GM13977 (cell line): ENCODE measurements at regions not wholly inside any gene's neighbourhood (a gene's known extent, or its start where the extent isn't known, plus 50 kb on each side); places are given as distances from the start of the nearest gene placed in this dataset.
A peak's percentile ranks its signal among the peaks of the same experiment; 100 is the strongest.

Experiments
- DNase-seq: peaks from one replicate; pipeline ENCODE4 v3.0.0; 2012; ENCODE audit warnings: low spot score
- in situ Hi-C: fragments of 300-500 bp; cut with MboI; formaldehyde crosslinking; loops from one replicate; pipeline ENCODE4 v1.12.0; 2022; ENCODE audit warnings: low sequenced_read_pairs, low pct_unique_long_range_greater_than_20kb, mixed read lengths, inconsistent platforms; ENCODE audit not compliant: unreplicated experiment
- TF ChIP-seq, protein P1 (sequence below): IDR thresholded peaks from 2 replicates; pipeline ENCODE4 v1.5.1; 2012; ENCODE audit warnings: mild to moderate bottlenecking, control low read depth; ENCODE audit not compliant: insufficient read depth; ENCODE audit errors: extremely low read depth, missing control alignments

DNA sequence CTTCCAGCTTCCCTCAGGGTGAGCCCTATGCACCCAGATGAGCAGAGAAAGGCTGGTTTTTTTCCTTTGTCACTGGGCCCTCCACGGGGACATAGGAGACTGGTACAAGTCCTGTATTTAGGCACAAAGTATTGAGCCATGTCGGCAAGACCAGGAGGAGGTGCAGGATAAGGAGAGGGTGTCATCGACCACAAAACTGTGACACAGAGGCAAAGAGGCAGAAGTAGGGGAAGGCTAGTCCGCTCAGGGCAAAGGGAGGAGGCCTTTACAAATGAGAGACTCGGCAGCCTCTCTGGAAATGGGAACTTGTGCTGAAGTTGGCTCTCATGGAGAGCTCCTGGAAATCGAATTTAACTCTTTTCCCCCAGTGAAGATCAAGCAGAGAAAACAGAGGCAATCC is 70.7 kb upstream of the CAMK1G start:
- in situ Hi-C loops = no loop called here
- TF ChIP-seq, protein P1, sequence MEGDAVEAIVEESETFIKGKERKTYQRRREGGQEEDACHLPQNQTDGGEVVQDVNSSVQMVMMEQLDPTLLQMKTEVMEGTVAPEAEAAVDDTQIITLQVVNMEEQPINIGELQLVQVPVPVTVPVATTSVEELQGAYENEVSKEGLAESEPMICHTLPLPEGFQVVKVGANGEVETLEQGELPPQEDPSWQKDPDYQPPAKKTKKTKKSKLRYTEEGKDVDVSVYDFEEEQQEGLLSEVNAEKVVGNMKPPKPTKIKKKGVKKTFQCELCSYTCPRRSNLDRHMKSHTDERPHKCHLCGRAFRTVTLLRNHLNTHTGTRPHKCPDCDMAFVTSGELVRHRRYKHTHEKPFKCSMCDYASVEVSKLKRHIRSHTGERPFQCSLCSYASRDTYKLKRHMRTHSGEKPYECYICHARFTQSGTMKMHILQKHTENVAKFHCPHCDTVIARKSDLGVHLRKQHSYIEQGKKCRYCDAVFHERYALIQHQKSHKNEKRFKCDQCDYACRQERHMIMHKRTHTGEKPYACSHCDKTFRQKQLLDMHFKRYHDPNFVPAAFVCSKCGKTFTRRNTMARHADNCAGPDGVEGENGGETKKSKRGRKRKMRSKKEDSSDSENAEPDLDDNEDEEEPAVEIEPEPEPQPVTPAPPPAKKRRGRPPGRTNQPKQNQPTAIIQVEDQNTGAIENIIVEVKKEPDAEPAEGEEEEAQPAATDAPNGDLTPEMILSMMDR = no peak
- DNase-seq = no peak

DNA sequence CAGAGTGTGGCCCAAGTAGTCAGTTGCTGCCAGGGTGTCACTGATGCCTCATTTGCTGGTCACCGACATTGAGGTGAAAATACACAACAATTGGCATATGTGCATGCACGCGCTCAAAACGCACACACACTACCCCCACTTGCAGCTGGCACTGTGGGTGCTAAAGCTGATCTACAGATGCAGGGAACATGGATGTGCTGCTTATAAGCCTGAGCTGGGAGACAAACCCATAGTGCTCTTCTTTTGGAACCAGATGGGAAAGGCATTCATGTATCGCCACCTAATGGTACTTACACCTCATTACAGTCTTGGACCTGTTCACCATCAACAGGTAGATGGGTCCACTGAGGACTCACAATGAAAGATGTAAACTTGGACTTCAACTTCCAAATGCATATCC is 70.3 kb upstream of the CAMK1G start:
- in situ Hi-C loops = no loop called here
- TF ChIP-seq, protein P1 = peak; percentile 58
- DNase-seq = peak; percentile 23

GRCh38 chr1:209516771-209517680 is 66.5 kb upstream of the CAMK1G start:
- TF ChIP-seq, protein P1 = no peak
- in situ Hi-C loops = no loop called here
- no peak for DNase-seq

DNA sequence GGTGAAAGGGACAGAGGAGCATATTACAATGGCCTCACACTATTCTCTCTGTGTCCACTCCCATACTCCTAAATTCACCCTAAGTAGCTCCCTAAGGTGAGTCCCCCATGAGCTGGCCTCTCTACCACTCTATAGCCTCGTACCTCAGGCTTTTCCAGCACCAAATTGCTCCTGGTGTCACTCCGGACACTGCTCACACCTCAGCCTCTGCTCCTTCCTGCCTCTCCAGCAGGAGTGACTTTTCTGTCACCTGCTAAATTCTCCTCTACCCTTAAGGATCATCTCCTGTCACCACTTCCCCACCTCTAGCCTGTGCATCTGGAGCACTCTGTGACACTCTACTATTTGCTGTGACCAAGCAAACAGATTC is 65.8 kb upstream of the CAMK1G start:
- TF ChIP-seq, protein P1 = no peak
- in situ Hi-C loops = no loop called here
- no peak for DNase-seq

GRCh38 chr1:209519786-209520185 is 63.7 kb upstream of the CAMK1G start:
- TF ChIP-seq, protein P1 = no peak
- DNase-seq = no peak
- in situ Hi-C loops = no loop called here

DNA sequence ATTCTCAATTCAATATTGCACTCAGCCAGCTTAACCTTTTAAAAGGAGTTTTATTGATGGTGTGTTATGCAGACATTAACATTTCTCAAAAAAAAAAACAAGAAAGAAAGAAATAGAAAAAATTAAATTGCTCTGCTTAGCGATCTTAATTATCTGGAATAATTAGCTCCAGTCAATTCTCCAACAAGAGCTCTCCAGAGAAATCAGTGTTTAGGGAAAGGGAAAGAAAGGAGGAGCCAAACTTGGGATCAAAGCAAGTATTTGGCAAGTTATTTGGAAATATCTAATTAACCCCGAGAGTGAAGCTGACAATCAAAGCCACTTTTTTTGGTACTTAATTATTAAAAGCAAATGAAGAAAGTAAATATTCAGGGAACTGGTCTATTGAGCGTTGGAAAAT is 60.7 kb upstream of the CAMK1G start:
- TF ChIP-seq, protein P1 = no peak
- in situ Hi-C loops = no loop called here
- no peak for DNase-seq
